GM19395 (cell line): ENCODE measurements at regions not wholly inside any gene's neighbourhood (a gene's known extent, or its start where the extent isn't known, plus 50 kb on each side); places are given as distances from the start of the nearest gene placed in this dataset.
"Not testable (repeated sequence)": the region's sequence is repeated elsewhere in the genome, so short reads cannot be mapped to it uniquely, and the experiment has no call there.

Source experiments
- ATAC-seq: cut with Tn5 transposase; IDR thresholded peaks from one replicate; pipeline ENCODE4 v1.9.1; 2021; ENCODE audit warnings: mild to moderate bottlenecking, moderate library complexity; ENCODE audit not compliant: unreplicated experiment

- ATAC-seq = no peak
Observed at GRCh38 chr5:30401479-30402058, 791.9 kb upstream of the CDH6 start.

DNA sequence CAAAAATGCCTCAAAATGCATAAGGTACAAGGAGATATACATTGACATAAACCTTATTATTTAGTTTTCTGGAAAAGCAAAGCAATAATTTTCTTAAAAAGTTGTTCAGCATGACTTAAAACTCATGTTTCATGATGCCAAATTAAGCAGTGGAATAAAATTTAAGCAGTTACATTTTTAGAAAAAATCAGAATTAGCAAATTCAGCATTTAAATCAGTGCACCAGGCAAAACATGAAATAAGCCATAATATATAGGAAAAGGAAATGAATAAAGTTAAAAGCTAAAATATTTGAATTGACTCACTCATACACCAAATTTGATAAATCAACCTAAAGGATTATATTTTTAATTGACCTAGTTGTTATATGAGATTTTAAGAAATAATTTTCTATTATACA, 795.1 kb upstream of the CDH6 start:
- ATAC-seq = no peak

DNA sequence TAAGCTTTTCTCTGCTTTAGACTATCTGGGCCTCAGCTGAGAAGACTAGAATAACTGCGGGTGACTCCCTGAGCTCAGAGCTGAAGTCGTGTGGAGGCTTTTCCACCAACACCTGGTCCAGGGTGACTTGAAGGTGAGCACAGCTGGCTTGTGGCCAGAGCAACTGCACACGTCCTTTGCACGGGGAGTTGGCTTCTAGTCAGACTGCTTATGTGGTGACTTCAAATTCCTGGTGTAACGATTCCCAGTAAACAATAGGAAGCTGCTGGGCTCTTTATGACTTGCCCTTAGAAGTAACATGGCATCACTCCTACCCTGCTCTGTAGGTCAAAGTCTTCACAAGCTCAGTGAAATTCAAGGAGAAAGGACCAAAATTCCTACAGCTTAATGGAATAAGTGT, 800.6 kb upstream of the CDH6 start:
- no peak for ATAC-seq

- ATAC-seq = no peak
Observed at GRCh38 chr5:30390095-30390494, 803.4 kb upstream of the CDH6 start.

DNA sequence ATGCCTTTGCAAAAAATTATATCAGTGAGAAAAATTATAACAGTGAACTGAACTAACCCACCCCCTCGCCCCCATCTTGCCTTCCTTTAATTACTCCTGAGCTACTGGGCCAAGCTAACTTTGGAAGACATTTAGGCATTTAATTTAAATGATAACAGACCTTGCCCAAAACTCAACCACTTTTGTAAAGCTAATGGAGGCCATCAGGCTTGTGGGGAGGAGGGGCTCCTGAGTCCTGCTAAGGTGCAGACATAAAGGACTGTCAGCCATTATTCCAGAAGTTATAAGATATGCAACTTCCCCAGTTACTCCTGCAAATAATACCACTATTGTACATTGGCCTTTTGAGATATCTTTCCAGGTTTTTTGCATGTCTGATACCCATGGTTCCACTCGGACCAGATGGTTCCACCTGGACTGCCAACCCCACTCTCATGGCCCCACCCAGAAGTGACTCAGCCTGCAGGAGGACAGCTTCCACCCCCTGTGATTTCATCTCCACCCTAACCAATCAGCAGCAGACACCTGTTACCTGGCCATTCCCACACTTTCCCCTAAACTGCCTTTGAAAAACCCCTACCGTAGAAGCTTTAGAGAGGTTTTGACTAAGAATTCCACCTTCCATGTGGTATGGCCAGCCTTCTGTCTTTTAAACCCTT, 805.4 kb upstream of the CDH6 start:
- no peak for ATAC-seq

GRCh38 chr5:30385754-30386153, 807.7 kb upstream of the CDH6 start:
- ATAC-seq = no peak

DNA sequence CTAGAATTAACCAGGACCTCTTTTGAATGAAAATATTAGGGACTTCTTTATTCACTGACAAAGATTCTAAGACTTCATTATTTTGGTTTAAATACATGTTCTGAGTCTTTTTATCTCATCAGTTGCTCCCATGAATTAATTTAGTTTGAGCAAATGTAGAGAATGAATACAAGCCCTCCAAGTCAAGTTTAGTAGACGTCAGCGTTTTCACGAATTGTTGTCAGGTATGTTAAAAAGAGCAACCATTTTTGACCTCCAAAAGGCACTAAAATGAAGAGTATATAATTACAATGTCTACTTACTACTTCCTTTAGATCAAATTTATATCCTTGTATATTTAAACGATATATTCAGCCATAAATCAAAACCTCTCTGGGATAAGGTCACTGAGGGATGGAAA, 809.3 kb upstream of the CDH6 start:
- no peak for ATAC-seq

- ATAC-seq = no peak
Observed at GRCh38 chr5:30380228-30380627, 813.3 kb upstream of the CDH6 start.

DNA sequence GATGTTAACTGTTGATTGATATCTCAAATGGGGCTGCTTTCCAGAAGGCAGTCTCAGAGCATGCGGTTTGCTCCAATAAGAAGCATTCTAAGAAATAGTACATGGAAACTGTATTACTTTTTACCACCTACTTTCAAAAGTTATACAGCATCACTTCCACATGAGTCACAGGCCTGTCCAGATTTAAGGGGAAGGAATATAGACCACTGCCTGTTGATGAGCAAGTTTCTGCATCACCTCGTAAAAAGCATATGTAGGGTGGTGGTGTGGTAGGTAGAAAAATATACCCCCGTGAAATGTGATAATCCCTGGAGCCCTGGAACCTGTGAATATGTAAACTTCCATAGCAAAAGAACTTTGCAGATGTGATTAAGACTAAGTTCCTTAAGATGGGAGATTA, 816.6 kb upstream of the CDH6 start:
- no peak for ATAC-seq

DNA sequence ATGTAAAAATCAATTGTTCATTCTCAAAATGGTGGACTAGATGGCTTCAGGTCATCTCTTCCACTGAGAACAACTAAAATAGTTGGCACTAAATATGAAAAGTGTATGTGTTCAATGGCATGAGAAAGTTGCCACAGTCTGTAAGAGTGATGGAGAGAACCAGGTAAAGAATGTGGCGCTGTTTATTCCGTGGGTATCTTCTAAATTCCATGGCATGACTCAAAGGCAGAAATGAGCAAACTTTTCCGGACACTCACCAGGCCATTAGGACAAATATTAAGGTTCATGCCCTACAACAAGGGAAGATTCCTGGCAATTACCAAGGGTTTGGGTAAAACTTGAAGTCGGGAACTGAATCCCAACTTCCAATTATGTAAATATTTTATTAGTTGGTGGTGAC, 825.4 kb upstream of the CDH6 start:
- ATAC-seq = no peak

DNA sequence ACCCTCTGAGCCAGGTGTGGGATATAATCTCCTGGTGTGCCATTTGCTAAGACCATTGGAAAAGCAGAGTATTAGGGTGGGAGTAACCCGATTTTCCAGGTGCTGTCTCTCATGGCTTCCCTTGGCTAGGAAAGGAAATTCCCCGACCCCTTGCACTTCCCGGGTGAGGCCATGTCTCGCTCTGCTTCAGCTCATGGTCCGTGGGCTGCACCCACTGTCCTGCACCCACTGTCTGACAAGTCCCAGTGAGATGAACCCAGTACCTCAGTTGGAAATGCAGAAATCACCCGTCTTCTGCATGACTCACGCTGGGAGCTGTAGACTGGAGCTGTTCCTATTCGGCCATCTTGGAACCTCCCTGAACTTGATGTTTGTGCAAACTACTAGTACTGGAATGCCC, 828.5 kb upstream of the CDH6 start:
- ATAC-seq = not testable (repeated sequence)

DNA sequence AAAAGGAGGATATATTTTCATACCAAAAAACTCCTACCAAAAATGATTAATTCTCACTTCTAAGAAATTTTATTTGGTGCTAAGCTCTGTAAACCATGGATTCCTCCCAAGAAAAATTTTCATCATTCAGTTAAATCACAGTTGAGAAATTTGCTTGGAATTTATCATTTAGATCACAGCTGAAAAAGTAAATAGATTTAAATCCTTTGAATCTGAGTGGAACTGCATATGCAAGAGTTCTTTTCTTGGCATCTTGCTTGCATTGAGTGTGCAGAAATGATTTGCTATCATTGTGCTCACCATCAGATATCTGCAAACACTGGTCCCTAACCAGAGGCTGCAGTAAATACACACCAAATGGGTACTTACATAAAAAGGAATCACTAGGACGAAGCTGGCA, 836.1 kb upstream of the CDH6 start:
- ATAC-seq = no peak

DNA sequence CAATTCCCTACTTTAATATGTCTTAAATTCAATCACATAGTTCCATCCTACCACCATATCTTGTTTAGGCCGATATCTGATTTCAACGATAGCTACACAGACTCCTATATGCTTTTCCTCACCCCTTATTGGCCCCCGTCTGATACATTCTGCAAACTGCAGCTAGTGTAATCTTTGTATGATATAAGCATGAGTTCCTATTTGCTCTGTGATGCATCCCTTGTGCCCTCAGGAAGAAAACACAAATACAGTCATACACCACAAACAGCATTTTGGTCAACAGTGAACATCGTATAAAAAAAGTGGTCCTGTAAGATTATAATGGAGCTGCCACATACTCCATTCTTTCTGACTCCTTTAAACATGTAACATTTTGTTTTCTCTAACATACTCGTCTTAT, 837.8 kb upstream of the CDH6 start:
- no peak for ATAC-seq

DNA sequence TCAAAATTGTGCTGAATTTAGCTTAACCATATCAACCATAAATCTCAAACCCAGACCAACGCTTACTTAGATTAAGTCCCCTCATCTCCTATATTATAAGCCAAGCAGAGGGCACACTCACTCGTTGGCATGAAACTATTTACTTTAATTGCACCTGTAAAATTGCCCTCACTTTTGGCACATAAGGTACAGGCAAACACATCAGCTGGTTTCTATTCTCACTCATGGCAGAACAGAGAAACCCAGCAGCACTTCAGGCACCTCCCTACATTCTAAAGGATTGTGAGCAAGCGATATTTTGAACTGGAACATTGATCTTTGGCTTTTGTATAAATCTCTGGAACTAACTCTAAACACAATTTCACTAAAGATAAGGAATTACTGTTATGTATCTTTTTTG, 845.6 kb upstream of the CDH6 start:
- no peak for ATAC-seq

DNA sequence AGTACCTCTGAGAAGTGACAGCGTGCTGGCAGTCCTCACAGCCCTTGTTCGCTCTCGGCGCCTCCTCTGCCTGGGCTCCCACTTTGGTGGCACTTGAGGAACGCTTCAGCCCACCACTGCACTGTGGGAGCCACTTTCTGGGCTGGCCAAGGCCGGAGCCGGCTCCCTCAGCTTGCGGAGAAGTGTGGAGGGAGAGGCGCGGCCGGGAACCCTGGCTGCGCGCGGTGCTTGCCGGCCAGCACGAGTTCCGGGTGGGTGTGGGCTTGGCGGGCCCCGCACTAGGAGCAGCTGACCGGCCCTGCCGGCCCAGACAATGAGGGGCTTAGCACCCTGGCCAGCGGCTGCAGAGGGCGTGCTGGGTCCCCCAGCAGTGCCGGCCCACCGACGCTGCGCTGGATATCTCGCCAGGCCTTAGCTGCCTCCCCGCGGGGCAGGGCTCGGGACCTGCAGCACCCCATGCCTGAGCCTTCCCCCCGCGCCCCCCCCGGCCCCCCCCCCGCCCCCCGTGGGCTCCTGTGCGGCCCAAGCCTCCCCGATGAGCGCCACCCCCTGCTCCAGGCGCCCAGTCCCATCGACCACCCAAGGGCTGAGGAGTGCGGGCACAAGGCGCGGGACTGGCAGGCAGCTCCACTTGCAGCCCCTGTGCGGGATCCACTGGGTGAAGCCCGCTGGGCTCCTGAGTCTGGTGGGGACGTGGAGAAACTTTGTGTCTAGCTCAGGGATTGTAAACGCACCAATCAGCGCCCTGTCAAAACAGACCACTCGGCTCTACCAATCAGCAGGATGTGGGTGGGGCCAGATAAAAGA, 847.7 kb upstream of the CDH6 start:
- not testable (repeated sequence) for ATAC-seq

DNA sequence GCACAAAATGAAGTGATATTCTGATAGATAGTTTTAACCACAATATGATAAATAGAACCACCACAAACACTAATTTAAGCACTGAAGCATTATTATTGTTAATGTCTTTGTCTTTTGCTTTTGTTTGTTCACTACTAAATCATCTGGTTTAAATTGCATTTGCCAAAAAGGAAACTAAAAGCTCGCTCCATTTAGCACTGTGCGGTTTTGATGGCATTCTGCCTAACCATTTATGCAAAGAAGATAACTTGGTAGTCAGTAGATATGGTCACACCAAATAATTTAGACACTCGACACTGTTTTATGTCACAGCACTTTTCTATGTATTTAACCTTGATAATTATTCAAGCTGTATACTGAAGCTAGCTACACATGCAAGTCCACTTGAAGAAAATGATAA, 849.8 kb upstream of the CDH6 start:
- no peak for ATAC-seq

- no peak for ATAC-seq
Observed at GRCh38 chr5:30341466-30341865, 852.0 kb upstream of the CDH6 start.

- no peak for ATAC-seq
Observed at GRCh38 chr5:30337084-30337573, 856.4 kb upstream of the CDH6 start.

- ATAC-seq = no peak
Observed at GRCh38 chr5:30331534-30331933, 862.0 kb upstream of the CDH6 start.

- ATAC-seq = no peak
Observed at GRCh38 chr5:30325795-30326194, 867.7 kb upstream of the CDH6 start.

- no peak for ATAC-seq
Observed at GRCh38 chr5:30324083-30324482, 869.4 kb upstream of the CDH6 start.

GRCh38 chr5:30287890-30288289, 905.6 kb upstream of the CDH6 start:
- no peak for ATAC-seq
